HAP-1 (cell line): ENCODE measurements at regions not wholly inside any gene's neighbourhood (a gene's known extent, or its start where the extent isn't known, plus 50 kb on each side); places are given as distances from the start of the nearest gene placed in this dataset.

Experiments
- DNase-seq, 2 experiments: peaks; one replicate each; pipeline ENCODE4 v3.0.0-alpha.2; 2016 to 2020; ENCODE audit warnings: low spot score in 2 of 2
- H3K27me3 ChIP-seq: fragments of 250-450 bp; sonication (Bioruptor Pico); 2 replicates; pipeline ENCODE4 v1.5.1; 2020; ENCODE audit warnings: low read depth, mild to moderate bottlenecking, moderate library complexity
- H3K36me3 ChIP-seq: fragments of 250-450 bp; sonication (Bioruptor Pico); replicated peaks from 2 replicates; pipeline ENCODE4 v1.5.1; 2020; ENCODE audit warnings: mild to moderate bottlenecking
- H3K4me1 ChIP-seq: fragments of 250-450 bp; sonication (Bioruptor Pico); 2 replicates; pipeline ENCODE4 v1.5.1; 2020; ENCODE audit warnings: mild to moderate bottlenecking
- H3K4me3 ChIP-seq: fragments of 250-450 bp; sonication (Bioruptor Pico); 2 replicates; pipeline ENCODE4 v1.5.1; 2020; ENCODE audit warnings: mild to moderate bottlenecking, moderate library complexity
- H3K9me3 ChIP-seq: fragments of 250-450 bp; sonication (Bioruptor Pico); 2 replicates; pipeline ENCODE4 v1.5.1; 2020; ENCODE audit warnings: mild to moderate bottlenecking, moderate library complexity
- in situ Hi-C: fragments of 300-500 bp; cut with MboI; formaldehyde crosslinking; loops from 3 replicates; pipeline ENCODE4 v1.14.3; 2020; ENCODE audit warnings: low sequenced_read_pairs, inconsistent platforms, mixed read lengths

- Histone ChIP-seq H3K4me3 (no peak overlapping the region), H3K27me3 (0 out of 2 replicates have a peak, but pooled peaks cover 3% of the 10 kb centered on the region), H3K9me3 (no peaks in the 10 kb centered on the region), H3K36me3 (no peaks in the 10 kb centered on the region), H3K4me1 (no peaks in the 10 kb centered on the region)
- in situ Hi-C loops: no loop called here
- no peak for DNase-seq
Measured at GRCh38 chr14:35456261-35456660, 51.7 kb upstream of the NFKBIA start.

GRCh38 chr14:35458442-35458841 lies 53.9 kb upstream of the NFKBIA start:
- 0 out of 2 replicates have a peak, but pooled peaks cover 5% of the 10 kb centered on the region for H3K27me3 ChIP-seq
- H3K36me3 ChIP-seq: no peaks in the 10 kb centered on the region
- H3K9me3 ChIP-seq: no peaks in the 10 kb centered on the region
- no peaks in the 10 kb centered on the region for H3K4me1 ChIP-seq
- in situ Hi-C loops: no loop called here
- no peak for DNase-seq
- no peak overlapping the region for H3K4me3 ChIP-seq

- Histone ChIP-seq H3K27me3 (0 out of 2 replicates have a peak, but pooled peaks cover 5% of the 10 kb centered on the region), H3K9me3 (no peaks in the 10 kb centered on the region), H3K4me3 (no peak overlapping the region), H3K4me1 (no peaks in the 10 kb centered on the region), H3K36me3 (no peaks in the 10 kb centered on the region)
- no peak for DNase-seq
- in situ Hi-C loops: no loop called here
Measured at GRCh38 chr14:35459776-35460175, 55.2 kb upstream of the NFKBIA start.

GRCh38 chr14:35470755-35471154 lies 63.2 kb upstream of the INSM2 start:
- H3K27me3 ChIP-seq: peaks cover 22% of the 10 kb centered on the region
- no peaks in the 10 kb centered on the region; the same call in 1 of the 2 replicates for H3K4me1 ChIP-seq
- peak in 1 of 2 experiments; percentile 17 for DNase-seq
- in situ Hi-C loops: no loop called here
- no peak overlapping the region for H3K4me3 ChIP-seq
- no peaks in the 10 kb centered on the region for H3K9me3 ChIP-seq
- H3K36me3 ChIP-seq: no peaks in the 10 kb centered on the region

- Histone ChIP-seq H3K4me1 (peaks cover under 1% of the 10 kb centered on the region), H3K9me3 (no peaks in the 10 kb centered on the region), H3K36me3 (no peaks in the 10 kb centered on the region), H3K27me3 (peaks cover 22% of the 10 kb centered on the region), H3K4me3 (no peak overlapping the region)
- DNase-seq: peak in 1 of 2 experiments; percentile 21
- in situ Hi-C loops: no loop called here
Measured at GRCh38 chr14:35471803-35472202, 62.2 kb upstream of the INSM2 start.

- peaks cover 9% of the 10 kb centered on the region for H3K4me1 ChIP-seq
- no peaks in the 10 kb centered on the region for H3K36me3 ChIP-seq
- DNase-seq: no peak
- peaks cover 22% of the 10 kb centered on the region for H3K27me3 ChIP-seq
- H3K4me3 ChIP-seq: no peak overlapping the region
- no peaks in the 10 kb centered on the region for H3K9me3 ChIP-seq
- in situ Hi-C loops: no loop called here
Measured at GRCh38 chr14:35474323-35474722, 59.6 kb upstream of the INSM2 start.

GRCh38 chr14:35480119-35480769 lies 53.7 kb upstream of the INSM2 start:
- DNase-seq: peak in 1 of 2 experiments; percentile 15
- Histone ChIP-seq H3K4me1 (peaks cover 9% of the 10 kb centered on the region), H3K4me3 (no peak overlapping the region), H3K36me3 (no peaks in the 10 kb centered on the region), H3K27me3 (no peaks in the 10 kb centered on the region), H3K9me3 (no peaks in the 10 kb centered on the region)
- in situ Hi-C loops: no loop called here

- no peak for DNase-seq
- Histone ChIP-seq H3K4me1 (no peaks in the 10 kb centered on the region), H3K4me3 (no peak overlapping the region), H3K36me3 (no peaks in the 10 kb centered on the region), H3K9me3 (no peaks in the 10 kb centered on the region), H3K27me3 (no peaks in the 10 kb centered on the region)
- in situ Hi-C loops: no loop called here
Measured at GRCh38 chr14:35482994-35483515, 50.9 kb upstream of the INSM2 start.
